Transverse colon (tissue), 4 donors: ENCODE measurements at regions not wholly inside any gene's neighbourhood (a gene's known extent, or its start where the extent isn't known, plus 50 kb on each side); places are given as distances from the start of the nearest gene placed in this dataset.

Experiments used
- EP300 ChIP-seq: sonication (generic); formaldehyde crosslinking; IDR thresholded peaks from one replicate; pipeline ENCODE4 v1.6.1; 2017; ENCODE audit warnings: antibody characterized with exemption, low read depth
- POLR2A ChIP-seq: fragments of 450-650 bp; IDR thresholded peaks from one replicate; pipeline ENCODE4 v1.6.1; 2016; ENCODE audit warnings: antibody characterized with exemption, mild to moderate bottlenecking, moderate library complexity
- POLR2AphosphoS5 ChIP-seq, 3 donors: sonication (generic); formaldehyde crosslinking; IDR thresholded peaks; one replicate each; pipeline ENCODE4 v1.6.1; 2016; ENCODE audit warnings: antibody characterized with exemption in 3 of 3
- TF ChIP-seq, protein P1 (sequence below), 5 experiments: fragments of 200-600 bp in 3 of 5; fragments of 450-650 bp in 2 of 5; sonication (generic) in 3 of 5; IDR thresholded peaks; 1 replicate in 2 of 5; 2 replicates in 3 of 5; pipeline ENCODE4 v1.5.1; 2016 to 2017; ENCODE audit warnings: antibody characterized with exemption in 5 of 5, inconsistent platforms in 3 of 5, mild to moderate bottlenecking in 2 of 5, moderate library complexity in 1 of 5

DNA sequence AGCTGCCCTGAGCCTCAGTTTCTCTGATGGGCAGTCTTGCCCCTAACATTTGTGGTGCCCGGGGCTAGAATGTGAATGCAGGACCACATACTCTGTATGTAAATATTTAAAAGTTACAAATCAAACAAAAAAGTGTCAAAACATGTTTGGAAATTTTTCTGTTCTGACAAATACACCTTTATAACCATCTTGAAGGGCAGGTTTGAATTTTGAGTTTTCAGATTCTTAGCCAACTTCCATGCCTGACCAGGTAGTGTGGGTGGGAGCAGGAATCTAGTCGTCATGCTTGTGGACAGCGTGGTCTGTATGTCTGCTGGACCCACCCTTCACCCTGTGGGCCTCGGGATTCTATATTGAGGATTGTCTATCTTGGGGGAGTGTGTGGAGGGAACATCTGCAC lies 325.1 kb downstream of the SOX4 start:
- TF ChIP-seq, protein P1, sequence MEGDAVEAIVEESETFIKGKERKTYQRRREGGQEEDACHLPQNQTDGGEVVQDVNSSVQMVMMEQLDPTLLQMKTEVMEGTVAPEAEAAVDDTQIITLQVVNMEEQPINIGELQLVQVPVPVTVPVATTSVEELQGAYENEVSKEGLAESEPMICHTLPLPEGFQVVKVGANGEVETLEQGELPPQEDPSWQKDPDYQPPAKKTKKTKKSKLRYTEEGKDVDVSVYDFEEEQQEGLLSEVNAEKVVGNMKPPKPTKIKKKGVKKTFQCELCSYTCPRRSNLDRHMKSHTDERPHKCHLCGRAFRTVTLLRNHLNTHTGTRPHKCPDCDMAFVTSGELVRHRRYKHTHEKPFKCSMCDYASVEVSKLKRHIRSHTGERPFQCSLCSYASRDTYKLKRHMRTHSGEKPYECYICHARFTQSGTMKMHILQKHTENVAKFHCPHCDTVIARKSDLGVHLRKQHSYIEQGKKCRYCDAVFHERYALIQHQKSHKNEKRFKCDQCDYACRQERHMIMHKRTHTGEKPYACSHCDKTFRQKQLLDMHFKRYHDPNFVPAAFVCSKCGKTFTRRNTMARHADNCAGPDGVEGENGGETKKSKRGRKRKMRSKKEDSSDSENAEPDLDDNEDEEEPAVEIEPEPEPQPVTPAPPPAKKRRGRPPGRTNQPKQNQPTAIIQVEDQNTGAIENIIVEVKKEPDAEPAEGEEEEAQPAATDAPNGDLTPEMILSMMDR (IDR thresholded peaks at IDR 0.05), result no peak
- no peak for TF ChIP-seq EP300
- TF ChIP-seq POLR2AphosphoS5 (IDR thresholded peaks at IDR 0.05), result no peak
- TF ChIP-seq POLR2A, result no peak
